GM23338 (cell line): ENCODE measurements at regions not wholly inside any gene's neighbourhood (a gene's known extent, or its start where the extent isn't known, plus 50 kb on each side); places are given as distances from the start of the nearest gene placed in this dataset.

Source experiments
- ATAC-seq: fragments of 200-7000 bp; cut with Tn5 transposase; 3 replicates; pipeline ENCODE4 v1.9.1; 2020
- DNase-seq: peaks from one replicate; pipeline ENCODE4 v3.0.0-alpha.2; 2015; ENCODE audit warnings: low spot score
- H2AFZ ChIP-seq: fragments of 200-600 bp; sonication (generic); 2 replicates; pipeline ENCODE4 v1.8.0; 2016; ENCODE audit warnings: antibody characterized with exemption, mild to moderate bottlenecking, moderate library complexity
- H3F3A ChIP-seq: fragments of 200-600 bp; sonication (generic); replicated peaks from 2 replicates; pipeline ENCODE4 v1.8.0; 2017; ENCODE audit warnings: antibody characterized with exemption, mixed run types, low read depth
- H3K27ac ChIP-seq: fragments of 200-600 bp; sonication (generic); 2 replicates; pipeline ENCODE4 v1.6.1; 2016; ENCODE audit warnings: low read depth
- H3K27me3 ChIP-seq: fragments of 200-600 bp; sonication (generic); 2 replicates; pipeline ENCODE4 v1.8.0; 2016; ENCODE audit warnings: mild to moderate bottlenecking, mixed run types, moderate library complexity; ENCODE audit not compliant: insufficient read depth
- H3K36me3 ChIP-seq: fragments of 200-600 bp; sonication (generic); 2 replicates; pipeline ENCODE4 v1.8.0; 2016; ENCODE audit warnings: mild to moderate bottlenecking; ENCODE audit not compliant: insufficient read depth
- H3K4me1 ChIP-seq: fragments of 200-600 bp; sonication (generic); 2 replicates; pipeline ENCODE4 v1.8.0; 2016; ENCODE audit warnings: mild to moderate bottlenecking, moderate library complexity; ENCODE audit not compliant: insufficient read depth
- H3K4me2 ChIP-seq: fragments of 200-600 bp; sonication (generic); 2 replicates; pipeline ENCODE4 v1.7.1; 2017; ENCODE audit warnings: mixed run types
- H3K4me3 ChIP-seq: fragments of 200-600 bp; sonication (generic); 2 replicates; pipeline ENCODE4 v1.6.1; 2016; ENCODE audit warnings: mixed run types
- H3K79me2 ChIP-seq: fragments of 200-600 bp; sonication (generic); replicated peaks from 2 replicates; pipeline ENCODE4 v1.8.0; 2017; ENCODE audit warnings: mild to moderate bottlenecking; ENCODE audit not compliant: insufficient read depth
- H3K9me2 ChIP-seq: fragments of 200-600 bp; sonication (generic); 2 replicates; pipeline ENCODE4 v1.8.0; 2017; ENCODE audit not compliant: insufficient read depth
- H4K20me1 ChIP-seq: fragments of 200-600 bp; sonication (generic); replicated peaks from 2 replicates; pipeline ENCODE4 v1.8.0; 2017; ENCODE audit warnings: mild to moderate bottlenecking; ENCODE audit not compliant: insufficient read depth
- H3K27ac Mint-ChIP-seq: 2 replicates; pipeline ENCODE4 v1.8.0; 2020; ENCODE audit warnings: inconsistent platforms, mild to moderate bottlenecking, moderate library complexity, mixed read lengths
- H3K27me3 Mint-ChIP-seq: 3 replicates; pipeline ENCODE4 v1.8.0; 2022; ENCODE audit warnings: low read depth, mild to moderate bottlenecking, moderate library complexity, mixed read lengths, inconsistent platforms; ENCODE audit not compliant: insufficient read depth, poor library complexity
- H3K36me3 Mint-ChIP-seq: 3 replicates; pipeline ENCODE4 v1.8.0; 2021; ENCODE audit warnings: low read depth, mild to moderate bottlenecking, inconsistent platforms, moderate library complexity, mixed read lengths
- H3K4me1 Mint-ChIP-seq: 3 replicates; pipeline ENCODE4 v1.8.0; 2020; ENCODE audit warnings: mild to moderate bottlenecking, inconsistent platforms, mixed read lengths
- H3K4me3 Mint-ChIP-seq: 3 replicates; pipeline ENCODE4 v1.8.0; 2021; ENCODE audit warnings: moderate library complexity, mild to moderate bottlenecking, inconsistent platforms, mixed read lengths
- H3K9me3 Mint-ChIP-seq: 3 replicates; pipeline ENCODE4 v1.8.0; 2020; ENCODE audit warnings: moderate library complexity, mild to moderate bottlenecking, inconsistent platforms, mixed read lengths
- CREB1 ChIP-seq: fragments of 250-450 bp; sonication (Bioruptor Pico); IDR thresholded peaks from 2 replicates; pipeline ENCODE4 v1.5.0; 2020; ENCODE audit warnings: low read depth, mild to moderate bottlenecking, moderate library complexity
- EZH2 ChIP-seq: fragments of 200-600 bp; sonication (generic); IDR thresholded peaks from one replicate; pipeline ENCODE4 v1.8.0; 2017; ENCODE audit warnings: antibody characterized with exemption, mild to moderate bottlenecking, low read depth; ENCODE audit not compliant: unreplicated experiment
- EZH2phosphoT487 ChIP-seq: fragments of 200-600 bp; sonication (generic); IDR thresholded peaks from one replicate; pipeline ENCODE4 v1.8.1; 2018; ENCODE audit warnings: antibody characterized with exemption; ENCODE audit not compliant: unreplicated experiment
- JUNB ChIP-seq: IDR thresholded peaks from one replicate; pipeline ENCODE4 v1.6.1; 2016; ENCODE audit warnings: antibody characterized with exemption; ENCODE audit not compliant: unreplicated experiment
- NANOG ChIP-seq: IDR thresholded peaks from 2 replicates; pipeline ENCODE4 v1.6.1; 2016; ENCODE audit warnings: antibody characterized with exemption, borderline replicate concordance
- POLR2AphosphoS5 ChIP-seq: IDR thresholded peaks from 2 replicates; pipeline ENCODE4 v1.6.1; 2016; ENCODE audit warnings: antibody characterized with exemption, low read depth
- STAT1 ChIP-seq: IDR thresholded peaks from one replicate; pipeline ENCODE4 v1.6.1; 2016; ENCODE audit warnings: antibody characterized with exemption; ENCODE audit not compliant: unreplicated experiment
- ZNF114 ChIP-seq: fragments of 250-450 bp; sonication (Bioruptor Pico); IDR thresholded peaks from 2 replicates; pipeline ENCODE4 v1.5.0; 2020; ENCODE audit warnings: mild to moderate bottlenecking, moderate library complexity
- ZNF331 ChIP-seq: fragments of 250-450 bp; sonication (Bioruptor Pico); IDR thresholded peaks from 2 replicates; pipeline ENCODE4 v1.5.0; 2020; ENCODE audit warnings: low read depth, mild to moderate bottlenecking, moderate library complexity
- TF ChIP-seq, protein P1 (sequence below): IDR thresholded peaks from one replicate; pipeline ENCODE4 v1.6.1; 2018; ENCODE audit warnings: antibody characterized with exemption; ENCODE audit not compliant: unreplicated experiment
- TF ChIP-seq, protein P2 (sequence below): fragments of 250-450 bp; sonication (Bioruptor Pico); IDR thresholded peaks from 2 replicates; pipeline ENCODE4 v1.5.0; 2020; ENCODE audit warnings: mild to moderate bottlenecking, moderate library complexity
- TF ChIP-seq, protein P3 (sequence below): IDR thresholded peaks from 2 replicates; pipeline ENCODE4 v1.6.1; 2016; ENCODE audit warnings: antibody characterized with exemption
- TF ChIP-seq, protein P4 (sequence below), 2 experiments: fragments of 200-600 bp in 1 of 2; sonication (generic) in 1 of 2; conservative IDR thresholded peaks; 2 replicates each; pipeline versions ENCODE4 v1.5.1 to v1.6.1; 2016 to 2017; ENCODE audit warnings: antibody characterized with exemption in 2 of 2, low read depth in 2 of 2, mild to moderate bottlenecking in 2 of 2, moderate library complexity in 1 of 2

DNA sequence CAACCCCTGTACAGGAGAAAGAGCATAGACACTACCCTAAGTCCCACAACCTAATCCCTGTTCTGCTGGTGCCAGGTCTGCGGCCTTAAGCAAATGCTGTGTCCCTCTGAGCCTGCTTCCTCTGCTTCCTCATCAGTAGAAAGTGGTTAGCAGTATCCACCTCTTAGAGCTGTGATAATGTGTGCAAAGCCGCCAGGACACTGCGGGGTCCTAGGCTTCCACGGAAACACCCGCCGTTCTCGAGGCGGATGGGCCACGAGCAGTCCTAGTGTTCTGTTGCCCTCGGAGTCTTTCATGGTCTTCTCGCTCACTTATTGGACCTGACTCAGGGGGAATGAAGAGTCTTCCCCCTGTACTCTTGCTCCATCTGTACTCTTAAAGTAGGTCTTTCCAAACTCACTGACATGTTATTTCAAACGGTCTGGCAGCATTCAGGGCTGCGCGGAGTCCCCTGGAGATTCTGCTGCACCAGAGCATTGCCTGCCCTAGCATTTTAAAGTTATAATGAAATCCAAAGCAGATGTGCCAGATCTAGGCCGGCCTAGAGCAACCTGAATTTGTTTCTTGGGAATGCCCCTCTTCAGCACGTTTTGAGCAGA, 107.2 kb upstream of the ZNF236 start:
- H3K4me3 ChIP-seq = no peak overlapping the region
- H3F3A ChIP-seq = no peaks in the 10 kb centered on the region
- no peaks in the 10 kb centered on the region for H3K4me1 ChIP-seq
- ATAC-seq (no peak), DNase-seq (no peak)
- H3K27me3 ChIP-seq = no peaks in the 10 kb centered on the region
- Mint-ChIP-seq H3K4me3 (no peak overlapping the region), H3K9me3 (no peaks in the 10 kb centered on the region), H3K4me1 (no peaks in the 10 kb centered on the region), H3K27ac (no peak overlapping the region), H3K36me3 (no peaks in the 10 kb centered on the region), H3K27me3 (no peaks in the 10 kb centered on the region)
- no peak overlapping the region for H3K27ac ChIP-seq
- H3K4me2 ChIP-seq = no peak overlapping the region
- no peaks in the 10 kb centered on the region for H4K20me1 ChIP-seq
- H3K36me3 ChIP-seq = no peaks in the 10 kb centered on the region
- TF ChIP-seq EZH2 (no peak), JUNB (no peak), POLR2AphosphoS5 (no peak), EZH2phosphoT487 (no peak), NANOG (no peak), CREB1 (no peak), ZNF114 (CRISPR knock-in tag) (no peak), STAT1 (no peak), ZNF331 (CRISPR knock-in tag) (no peak)
- TF ChIP-seq, protein P1, sequence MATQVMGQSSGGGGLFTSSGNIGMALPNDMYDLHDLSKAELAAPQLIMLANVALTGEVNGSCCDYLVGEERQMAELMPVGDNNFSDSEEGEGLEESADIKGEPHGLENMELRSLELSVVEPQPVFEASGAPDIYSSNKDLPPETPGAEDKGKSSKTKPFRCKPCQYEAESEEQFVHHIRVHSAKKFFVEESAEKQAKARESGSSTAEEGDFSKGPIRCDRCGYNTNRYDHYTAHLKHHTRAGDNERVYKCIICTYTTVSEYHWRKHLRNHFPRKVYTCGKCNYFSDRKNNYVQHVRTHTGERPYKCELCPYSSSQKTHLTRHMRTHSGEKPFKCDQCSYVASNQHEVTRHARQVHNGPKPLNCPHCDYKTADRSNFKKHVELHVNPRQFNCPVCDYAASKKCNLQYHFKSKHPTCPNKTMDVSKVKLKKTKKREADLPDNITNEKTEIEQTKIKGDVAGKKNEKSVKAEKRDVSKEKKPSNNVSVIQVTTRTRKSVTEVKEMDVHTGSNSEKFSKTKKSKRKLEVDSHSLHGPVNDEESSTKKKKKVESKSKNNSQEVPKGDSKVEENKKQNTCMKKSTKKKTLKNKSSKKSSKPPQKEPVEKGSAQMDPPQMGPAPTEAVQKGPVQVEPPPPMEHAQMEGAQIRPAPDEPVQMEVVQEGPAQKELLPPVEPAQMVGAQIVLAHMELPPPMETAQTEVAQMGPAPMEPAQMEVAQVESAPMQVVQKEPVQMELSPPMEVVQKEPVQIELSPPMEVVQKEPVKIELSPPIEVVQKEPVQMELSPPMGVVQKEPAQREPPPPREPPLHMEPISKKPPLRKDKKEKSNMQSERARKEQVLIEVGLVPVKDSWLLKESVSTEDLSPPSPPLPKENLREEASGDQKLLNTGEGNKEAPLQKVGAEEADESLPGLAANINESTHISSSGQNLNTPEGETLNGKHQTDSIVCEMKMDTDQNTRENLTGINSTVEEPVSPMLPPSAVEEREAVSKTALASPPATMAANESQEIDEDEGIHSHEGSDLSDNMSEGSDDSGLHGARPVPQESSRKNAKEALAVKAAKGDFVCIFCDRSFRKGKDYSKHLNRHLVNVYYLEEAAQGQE = no peak
- TF ChIP-seq, protein P2, sequence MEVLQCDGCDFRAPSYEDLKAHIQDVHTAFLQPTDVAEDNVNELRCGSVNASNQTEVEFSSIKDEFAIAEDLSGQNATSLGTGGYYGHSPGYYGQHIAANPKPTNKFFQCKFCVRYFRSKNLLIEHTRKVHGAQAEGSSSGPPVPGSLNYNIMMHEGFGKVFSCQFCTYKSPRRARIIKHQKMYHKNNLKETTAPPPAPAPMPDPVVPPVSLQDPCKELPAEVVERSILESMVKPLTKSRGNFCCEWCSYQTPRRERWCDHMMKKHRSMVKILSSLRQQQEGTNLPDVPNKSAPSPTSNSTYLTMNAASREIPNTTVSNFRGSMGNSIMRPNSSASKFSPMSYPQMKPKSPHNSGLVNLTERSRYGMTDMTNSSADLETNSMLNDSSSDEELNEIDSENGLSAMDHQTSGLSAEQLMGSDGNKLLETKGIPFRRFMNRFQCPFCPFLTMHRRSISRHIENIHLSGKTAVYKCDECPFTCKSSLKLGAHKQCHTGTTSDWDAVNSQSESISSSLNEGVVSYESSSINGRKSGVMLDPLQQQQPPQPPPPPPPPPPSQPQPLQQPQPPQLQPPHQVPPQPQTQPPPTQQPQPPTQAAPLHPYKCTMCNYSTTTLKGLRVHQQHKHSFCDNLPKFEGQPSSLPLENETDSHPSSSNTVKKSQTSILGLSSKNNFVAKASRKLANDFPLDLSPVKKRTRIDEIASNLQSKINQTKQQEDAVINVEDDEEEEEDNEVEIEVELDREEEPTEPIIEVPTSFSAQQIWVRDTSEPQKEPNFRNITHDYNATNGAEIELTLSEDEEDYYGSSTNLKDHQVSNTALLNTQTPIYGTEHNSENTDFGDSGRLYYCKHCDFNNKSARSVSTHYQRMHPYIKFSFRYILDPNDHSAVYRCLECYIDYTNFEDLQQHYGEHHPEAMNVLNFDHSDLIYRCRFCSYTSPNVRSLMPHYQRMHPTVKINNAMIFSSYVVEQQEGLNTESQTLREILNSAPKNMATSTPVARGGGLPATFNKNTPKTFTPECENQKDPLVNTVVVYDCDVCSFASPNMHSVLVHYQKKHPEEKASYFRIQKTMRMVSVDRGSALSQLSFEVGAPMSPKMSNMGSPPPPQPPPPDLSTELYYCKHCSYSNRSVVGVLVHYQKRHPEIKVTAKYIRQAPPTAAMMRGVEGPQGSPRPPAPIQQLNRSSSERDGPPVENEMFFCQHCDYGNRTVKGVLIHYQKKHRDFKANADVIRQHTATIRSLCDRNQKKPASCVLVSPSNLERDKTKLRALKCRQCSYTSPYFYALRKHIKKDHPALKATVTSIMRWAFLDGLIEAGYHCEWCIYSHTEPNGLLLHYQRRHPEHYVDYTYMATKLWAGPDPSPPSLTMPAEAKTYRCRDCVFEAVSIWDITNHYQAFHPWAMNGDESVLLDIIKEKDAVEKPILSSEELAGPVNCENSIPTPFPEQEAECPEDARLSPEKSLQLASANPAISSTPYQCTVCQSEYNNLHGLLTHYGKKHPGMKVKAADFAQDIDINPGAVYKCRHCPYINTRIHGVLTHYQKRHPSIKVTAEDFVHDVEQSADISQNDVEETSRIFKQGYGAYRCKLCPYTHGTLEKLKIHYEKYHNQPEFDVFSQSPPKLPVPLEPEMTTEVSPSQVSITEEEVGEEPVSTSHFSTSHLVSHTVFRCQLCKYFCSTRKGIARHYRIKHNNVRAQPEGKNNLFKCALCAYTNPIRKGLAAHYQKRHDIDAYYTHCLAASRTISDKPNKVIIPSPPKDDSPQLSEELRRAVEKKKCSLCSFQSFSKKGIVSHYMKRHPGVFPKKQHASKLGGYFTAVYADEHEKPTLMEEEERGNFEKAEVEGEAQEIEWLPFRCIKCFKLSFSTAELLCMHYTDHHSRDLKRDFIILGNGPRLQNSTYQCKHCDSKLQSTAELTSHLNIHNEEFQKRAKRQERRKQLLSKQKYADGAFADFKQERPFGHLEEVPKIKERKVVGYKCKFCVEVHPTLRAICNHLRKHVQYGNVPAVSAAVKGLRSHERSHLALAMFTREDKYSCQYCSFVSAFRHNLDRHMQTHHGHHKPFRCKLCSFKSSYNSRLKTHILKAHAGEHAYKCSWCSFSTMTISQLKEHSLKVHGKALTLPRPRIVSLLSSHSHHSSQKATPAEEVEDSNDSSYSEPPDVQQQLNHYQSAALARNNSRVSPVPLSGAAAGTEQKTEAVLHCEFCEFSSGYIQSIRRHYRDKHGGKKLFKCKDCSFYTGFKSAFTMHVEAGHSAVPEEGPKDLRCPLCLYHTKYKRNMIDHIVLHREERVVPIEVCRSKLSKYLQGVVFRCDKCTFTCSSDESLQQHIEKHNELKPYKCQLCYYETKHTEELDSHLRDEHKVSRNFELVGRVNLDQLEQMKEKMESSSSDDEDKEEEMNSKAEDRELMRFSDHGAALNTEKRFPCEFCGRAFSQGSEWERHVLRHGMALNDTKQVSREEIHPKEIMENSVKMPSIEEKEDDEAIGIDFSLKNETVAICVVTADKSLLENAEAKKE = no peak
- TF ChIP-seq, protein P3, sequence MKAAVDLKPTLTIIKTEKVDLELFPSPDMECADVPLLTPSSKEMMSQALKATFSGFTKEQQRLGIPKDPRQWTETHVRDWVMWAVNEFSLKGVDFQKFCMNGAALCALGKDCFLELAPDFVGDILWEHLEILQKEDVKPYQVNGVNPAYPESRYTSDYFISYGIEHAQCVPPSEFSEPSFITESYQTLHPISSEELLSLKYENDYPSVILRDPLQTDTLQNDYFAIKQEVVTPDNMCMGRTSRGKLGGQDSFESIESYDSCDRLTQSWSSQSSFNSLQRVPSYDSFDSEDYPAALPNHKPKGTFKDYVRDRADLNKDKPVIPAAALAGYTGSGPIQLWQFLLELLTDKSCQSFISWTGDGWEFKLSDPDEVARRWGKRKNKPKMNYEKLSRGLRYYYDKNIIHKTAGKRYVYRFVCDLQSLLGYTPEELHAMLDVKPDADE = no peak
- TF ChIP-seq, protein P4, sequence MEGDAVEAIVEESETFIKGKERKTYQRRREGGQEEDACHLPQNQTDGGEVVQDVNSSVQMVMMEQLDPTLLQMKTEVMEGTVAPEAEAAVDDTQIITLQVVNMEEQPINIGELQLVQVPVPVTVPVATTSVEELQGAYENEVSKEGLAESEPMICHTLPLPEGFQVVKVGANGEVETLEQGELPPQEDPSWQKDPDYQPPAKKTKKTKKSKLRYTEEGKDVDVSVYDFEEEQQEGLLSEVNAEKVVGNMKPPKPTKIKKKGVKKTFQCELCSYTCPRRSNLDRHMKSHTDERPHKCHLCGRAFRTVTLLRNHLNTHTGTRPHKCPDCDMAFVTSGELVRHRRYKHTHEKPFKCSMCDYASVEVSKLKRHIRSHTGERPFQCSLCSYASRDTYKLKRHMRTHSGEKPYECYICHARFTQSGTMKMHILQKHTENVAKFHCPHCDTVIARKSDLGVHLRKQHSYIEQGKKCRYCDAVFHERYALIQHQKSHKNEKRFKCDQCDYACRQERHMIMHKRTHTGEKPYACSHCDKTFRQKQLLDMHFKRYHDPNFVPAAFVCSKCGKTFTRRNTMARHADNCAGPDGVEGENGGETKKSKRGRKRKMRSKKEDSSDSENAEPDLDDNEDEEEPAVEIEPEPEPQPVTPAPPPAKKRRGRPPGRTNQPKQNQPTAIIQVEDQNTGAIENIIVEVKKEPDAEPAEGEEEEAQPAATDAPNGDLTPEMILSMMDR (conservative IDR thresholded peaks at IDR 0.05; ENCODE audit: low read depth in 2 of 2) = no peak
- no peaks in the 10 kb centered on the region for H3K9me2 ChIP-seq
- peak overlapping the region; percentile 78 for H2AFZ ChIP-seq
- H3K79me2 ChIP-seq = no peaks in the 10 kb centered on the region
